WTC11 (cell line): ENCODE measurements at regions not wholly inside any gene's neighbourhood (a gene's known extent, or its start where the extent isn't known, plus 50 kb on each side); places are given as distances from the start of the nearest gene placed in this dataset.

Source experiments
- ATAC-seq: fragments of 200-7000 bp; cut with Tn5 transposase; 2 replicates; pipeline ENCODE4 v1.10.0; 2021; ENCODE audit warnings: mild to moderate bottlenecking, moderate library complexity
- CTCF ChIA-PET: fragments of 300-600 bp; sonication (Branson Sonifier 250); formaldehyde crosslinking; loops from one replicate; lab custom pipeline; 2021; ENCODE audit warnings: antibody characterized with exemption; lab: Charles Lee
- POLR2A ChIA-PET: fragments of 350-600 bp; sonication (Branson Sonifier 250); formaldehyde crosslinking; loops from one replicate; lab custom pipeline; 2021; ENCODE audit warnings: antibody characterized with exemption; lab: Charles Lee
- DNase-seq: peaks from one replicate; pipeline ENCODE4 v3.0.0; 2021; ENCODE audit warnings: low spot score
- H3K27ac Mint-ChIP-seq: 2 replicates; pipeline ENCODE4 v1.8.0; 2021; ENCODE audit warnings: mixed read lengths
- H3K27me3 Mint-ChIP-seq: 2 replicates; pipeline ENCODE4 v1.8.0; 2021; ENCODE audit warnings: low read depth, mild to moderate bottlenecking, moderate library complexity, mixed read lengths
- H3K36me3 Mint-ChIP-seq: 2 replicates; pipeline ENCODE4 v1.8.0; 2021; ENCODE audit warnings: mixed read lengths
- H3K4me1 Mint-ChIP-seq: 2 replicates; pipeline ENCODE4 v1.8.0; 2022; ENCODE audit warnings: mixed read lengths
- H3K4me3 Mint-ChIP-seq: 2 replicates; pipeline ENCODE4 v1.8.0; 2021; ENCODE audit warnings: mild to moderate bottlenecking, moderate library complexity, mixed read lengths
- H3K9me3 Mint-ChIP-seq: 2 replicates; pipeline ENCODE4 v1.8.0; 2021; ENCODE audit warnings: mixed read lengths
- ATF2 ChIP-seq: sonication (generic); formaldehyde crosslinking; IDR thresholded peaks from 2 replicates; pipeline ENCODE4 v1.8.1; 2022; ENCODE audit warnings: low read depth, missing genetic modification reagents, borderline replicate concordance
- CDX4 ChIP-seq: fragments of 250-450 bp; sonication (Bioruptor Pico); IDR thresholded peaks from 2 replicates; pipeline ENCODE4 v1.9.0; 2021; ENCODE audit warnings: moderate library complexity, mild to moderate bottlenecking, inconsistent platforms, borderline replicate concordance
- CREM ChIP-seq: sonication (generic); formaldehyde crosslinking; IDR thresholded peaks from 2 replicates; pipeline ENCODE4 v1.8.1; 2022; ENCODE audit warnings: mild to moderate bottlenecking, missing genetic modification reagents, moderate library complexity
- FOXP1 ChIP-seq: sonication (generic); formaldehyde crosslinking; IDR thresholded peaks from 2 replicates; pipeline ENCODE4 v1.8.0; 2022; ENCODE audit warnings: missing genetic modification reagents, mild to moderate bottlenecking, moderate library complexity, borderline replicate concordance
- HMGA2 ChIP-seq: fragments of 250-450 bp; sonication (Bioruptor Pico); IDR thresholded peaks from 2 replicates; pipeline ENCODE4 v1.4.0; 2021; ENCODE audit warnings: mild to moderate bottlenecking, moderate library complexity
- IRF1 ChIP-seq: sonication (generic); formaldehyde crosslinking; IDR thresholded peaks from 2 replicates; pipeline ENCODE4 v1.8.0; 2023; ENCODE audit warnings: missing genetic modification reagents
- JAZF1 ChIP-seq: fragments of 250-450 bp; sonication (Bioruptor Pico); IDR thresholded peaks from 2 replicates; pipeline ENCODE4 v1.9.0; 2021; ENCODE audit warnings: moderate library complexity, mild to moderate bottlenecking, inconsistent platforms
- RORB ChIP-seq: fragments of 250-450 bp; sonication (Bioruptor Pico); IDR thresholded peaks from 2 replicates; pipeline ENCODE4 v1.9.0; 2021; ENCODE audit warnings: mild to moderate bottlenecking
- STAT6 ChIP-seq: sonication (generic); formaldehyde crosslinking; conservative IDR thresholded peaks from 2 replicates; pipeline ENCODE4 v1.8.1; 2023; ENCODE audit warnings: mild to moderate bottlenecking, low read depth, missing genetic modification reagents, moderate library complexity
- ZBTB21 ChIP-seq: sonication (generic); formaldehyde crosslinking; IDR thresholded peaks from 2 replicates; pipeline ENCODE4 v1.8.1; 2023; ENCODE audit warnings: mild to moderate bottlenecking, missing genetic modification reagents, borderline replicate concordance
- ZBTB43 ChIP-seq: sonication (generic); formaldehyde crosslinking; IDR thresholded peaks from 2 replicates; pipeline ENCODE4 v1.8.1; 2023; ENCODE audit warnings: mild to moderate bottlenecking, missing genetic modification reagents
- ZNF396 ChIP-seq: fragments of 250-450 bp; sonication (Bioruptor Pico); IDR thresholded peaks from 2 replicates; pipeline ENCODE4 v1.8.0; 2021; ENCODE audit warnings: mild to moderate bottlenecking, moderate library complexity, borderline replicate concordance
- ZNF416 ChIP-seq: fragments of 250-450 bp; sonication (Bioruptor Pico); IDR thresholded peaks from 2 replicates; pipeline ENCODE4 v1.9.0; 2021; ENCODE audit warnings: mild to moderate bottlenecking, inconsistent platforms
- ZNF425 ChIP-seq: fragments of 250-450 bp; sonication (Bioruptor Pico); conservative IDR thresholded peaks from 2 replicates; pipeline ENCODE4 v1.9.0; 2021; ENCODE audit warnings: mild to moderate bottlenecking

GRCh38 chr3:103367481-103367880, 932.7 kb downstream of the ZPLD1 start (continued):
- TF ChIP-seq STAT6 (CRISPR knock-in tag) = no peak

GRCh38 chr3:103371411-103371810, 936.6 kb downstream of the ZPLD1 start:
- Mint-ChIP-seq H3K27me3 (no peaks in the 10 kb centered on the region), H3K4me3 (no peak overlapping the region), H3K4me1 (no peaks in the 10 kb centered on the region), H3K9me3 (no peaks in the 10 kb centered on the region), H3K36me3 (no peaks in the 10 kb centered on the region), H3K27ac (no peak overlapping the region)
- ChIA-PET CTCF (no interaction called here), POLR2A (no interaction called here)
- DNase-seq = no peak
- no peak for TF ChIP-seq CREM
- no peak for TF ChIP-seq ZNF416 (CRISPR knock-in tag)
- TF ChIP-seq FOXP1 (CRISPR knock-in tag) = no peak
- no peak for TF ChIP-seq JAZF1
- TF ChIP-seq IRF1 (CRISPR knock-in tag) = no peak
- TF ChIP-seq CDX4 (CRISPR knock-in tag) = no peak
- no peak for TF ChIP-seq HMGA2 (CRISPR knock-in tag)
- TF ChIP-seq ATF2 (CRISPR knock-in tag) = no peak
- TF ChIP-seq ZBTB43 (CRISPR knock-in tag) = no peak
- TF ChIP-seq STAT6 (CRISPR knock-in tag) = no peak
- no peak for TF ChIP-seq ZNF396 (CRISPR knock-in tag)
- TF ChIP-seq ZNF425 (CRISPR knock-in tag) = no peak
- TF ChIP-seq ZBTB21 (CRISPR knock-in tag) = no peak
- TF ChIP-seq RORB (CRISPR knock-in tag) = no peak
- ATAC-seq = no peak
